Stimulated activated CD8-positive, alpha-beta memory T cell treated with anti-CD3 and anti-CD28 coated beads, Interleukin-15, amount 100 ng/mL, for 48 hours (primary cell): ENCODE measurements at regions not wholly inside any gene's neighbourhood (a gene's known extent, or its start where the extent isn't known, plus 50 kb on each side); places are given as distances from the start of the nearest gene placed in this dataset.

Experiments
- DNase-seq, 2 donors: peaks; one replicate each; pipeline ENCODE4 v3.0.0-alpha.2; 2020; ENCODE audit warnings: low read depth in 2 of 2

- DNase-seq, result no peak
These were observed 157.4 kb downstream of the ANKRD30B start for GRCh38 chr18:14905350-14905749.

- DNase-seq, result no peak
These were observed 158.0 kb downstream of the ANKRD30B start for GRCh38 chr18:14905979-14906378.

- no peak for DNase-seq
These were observed 159.4 kb downstream of the ANKRD30B start for GRCh38 chr18:14907420-14907819.

- no peak for DNase-seq
These were observed 160.6 kb downstream of the ANKRD30B start for GRCh38 chr18:14908541-14908940.

GRCh38 chr18:14912967-14913366 lies 165.0 kb downstream of the ANKRD30B start:
- DNase-seq, result no peak

GRCh38 chr18:14914121-14914520 lies 166.1 kb downstream of the ANKRD30B start:
- DNase-seq, result no peak

- no peak for DNase-seq
These were observed 166.8 kb downstream of the ANKRD30B start for GRCh38 chr18:14914771-14915170.

- no peak for DNase-seq
These were observed 168.2 kb downstream of the ANKRD30B start for GRCh38 chr18:14916181-14916580.

- DNase-seq, result no peak
These were observed 168.9 kb downstream of the ANKRD30B start for GRCh38 chr18:14916851-14917250.

- DNase-seq, result no peak
These were observed 169.3 kb downstream of the ANKRD30B start for GRCh38 chr18:14917311-14917710.

GRCh38 chr18:14919666-14920065 lies 171.7 kb downstream of the ANKRD30B start:
- no peak for DNase-seq

- DNase-seq, result no peak
These were observed 173.1 kb downstream of the ANKRD30B start for GRCh38 chr18:14921031-14921430.

- DNase-seq, result no peak
These were observed 173.6 kb downstream of the ANKRD30B start for GRCh38 chr18:14921547-14921946.

GRCh38 chr18:14922031-14922430 lies 174.1 kb downstream of the ANKRD30B start:
- DNase-seq, result no peak

GRCh38 chr18:14922965-14923565 lies 175.1 kb downstream of the ANKRD30B start:
- DNase-seq, result no peak

GRCh38 chr18:14924226-14924625 lies 176.3 kb downstream of the ANKRD30B start:
- no peak for DNase-seq

- DNase-seq, result no peak
These were observed 177.3 kb downstream of the ANKRD30B start for GRCh38 chr18:14925281-14925709.

- no peak for DNase-seq
These were observed 179.7 kb downstream of the ANKRD30B start for GRCh38 chr18:14927701-14928100.

GRCh38 chr18:14928396-14928795 lies 180.4 kb downstream of the ANKRD30B start:
- DNase-seq, result no peak

- DNase-seq, result no peak
These were observed 182.1 kb downstream of the ANKRD30B start for GRCh38 chr18:14930076-14930475.

GRCh38 chr18:14930576-14930975 lies 182.6 kb downstream of the ANKRD30B start:
- no peak for DNase-seq

GRCh38 chr18:14933049-14933851 lies 185.3 kb downstream of the ANKRD30B start:
- DNase-seq, result no peak

GRCh38 chr18:14933964-14934363 lies 186.0 kb downstream of the ANKRD30B start:
- no peak for DNase-seq
